PC-9 (cell line): ENCODE measurements at regions not wholly inside any gene's neighbourhood (a gene's known extent, or its start where the extent isn't known, plus 50 kb on each side); places are given as distances from the start of the nearest gene placed in this dataset.

Source experiments
- BruUV-seq: library from RNA; stranded (reverse); fragments of 400-500 nt; replicated peaks from 2 replicates; lab custom pipeline; 2021; lab: Mats Ljungman, UMichigan
- CTCF ChIA-PET: fragments of 300-600 bp; sonication (Branson Sonifier 250); formaldehyde crosslinking; loops from one replicate; lab custom pipeline; 2022; ENCODE audit warnings: antibody characterized with exemption; lab: Charles Lee
- POLR2A ChIA-PET: fragments of 300-600 bp; sonication (Branson Sonifier 250); formaldehyde crosslinking; loops from one replicate; lab custom pipeline; 2022; ENCODE audit warnings: antibody characterized with exemption; ENCODE audit not compliant: unreplicated experiment; lab: Charles Lee
- DNase-seq, 2 experiments: peaks; one replicate each; pipeline versions ENCODE4 v3.0.0 to v3.0.0-alpha.2; 2015 to 2022; ENCODE audit warnings: mixed read lengths in 1 of 2
- H2AFZ ChIP-seq: fragments of 200-600 bp; sonication (generic); 2 replicates; pipeline ENCODE4 v1.8.1; 2017; ENCODE audit warnings: antibody characterized with exemption
- H3F3A ChIP-seq: fragments of 200-600 bp; sonication (generic); 2 replicates; pipeline ENCODE4 v1.8.1; 2017; ENCODE audit warnings: antibody characterized with exemption, mild to moderate bottlenecking, low read depth; ENCODE audit not compliant: insufficient read depth
- H3K27ac ChIP-seq: fragments of 200-600 bp; sonication (generic); 2 replicates; pipeline ENCODE4 v1.6.1; 2016; ENCODE audit warnings: mixed run types
- H3K27me3 ChIP-seq: fragments of 200-600 bp; sonication (generic); 2 replicates; pipeline ENCODE4 v1.6.1; 2016; ENCODE audit warnings: low read depth, mixed run types; ENCODE audit not compliant: insufficient read depth
- H3K36me3 ChIP-seq: fragments of 200-600 bp; sonication (generic); 2 replicates; pipeline ENCODE4 v1.6.1; 2016; ENCODE audit warnings: low read depth, mixed run types
- H3K4me1 ChIP-seq: fragments of 200-600 bp; sonication (generic); replicated peaks from 2 replicates; pipeline ENCODE4 v1.6.1; 2016; ENCODE audit warnings: mixed run types; ENCODE audit not compliant: insufficient read depth
- H3K4me2 ChIP-seq: fragments of 200-600 bp; sonication (generic); 2 replicates; pipeline ENCODE4 v1.6.1; 2017; ENCODE audit warnings: mixed run types
- H3K4me3 ChIP-seq: fragments of 200-600 bp; sonication (generic); 2 replicates; pipeline ENCODE4 v1.6.1; 2016; ENCODE audit warnings: mixed run types
- H3K79me2 ChIP-seq: fragments of 200-600 bp; sonication (generic); 2 replicates; pipeline ENCODE4 v1.6.1; 2017; ENCODE audit warnings: low read depth, mixed run types
- H3K9me2 ChIP-seq: fragments of 200-600 bp; sonication (generic); 2 replicates; pipeline ENCODE4 v1.8.1; 2017; ENCODE audit warnings: mild to moderate bottlenecking; ENCODE audit not compliant: insufficient read depth
- H3K9me3 ChIP-seq: fragments of 200-600 bp; sonication (generic); 2 replicates; pipeline ENCODE4 v1.8.1; 2016; ENCODE audit warnings: low read depth; ENCODE audit not compliant: insufficient read depth
- H4K20me1 ChIP-seq: fragments of 200-600 bp; sonication (generic); 2 replicates; pipeline ENCODE4 v1.8.1; 2017; ENCODE audit not compliant: insufficient read depth
- CTCF ChIP-seq: fragments of 200-600 bp; sonication (generic); conservative IDR thresholded peaks from 2 replicates; pipeline ENCODE4 v1.6.1; 2017; ENCODE audit warnings: mixed run types, antibody characterized with exemption, mild to moderate bottlenecking, moderate library complexity
- EZH2 ChIP-seq: fragments of 200-600 bp; sonication (generic); IDR thresholded peaks from 2 replicates; pipeline ENCODE4 v1.8.0; 2017; ENCODE audit warnings: antibody characterized with exemption, low read depth
- intact Hi-C: fragments of 100-400 bp; cut with micrococcal nuclease; formaldehyde crosslinking; loops from one replicate; pipeline ENCODE4 v1.10.0; 2022; ENCODE audit not compliant: unreplicated experiment

- Histone ChIP-seq H3K27me3 (no peaks in the 10 kb centered on the region), H3K4me2 (no peak overlapping the region), H3K79me2 (no peaks in the 10 kb centered on the region), H3K9me2 (no peaks in the 10 kb centered on the region), H3K4me1 (no peaks in the 10 kb centered on the region), H3F3A (no peaks in the 10 kb centered on the region), H3K4me3 (no peak overlapping the region), H3K9me3 (no peaks in the 10 kb centered on the region), H3K36me3 (no peaks in the 10 kb centered on the region), H3K27ac (no peak overlapping the region), H2AFZ (no peak overlapping the region), H4K20me1 (no peaks in the 10 kb centered on the region)
- intact Hi-C loops: no loop called here
- no TSS peak for BruUV-seq
- no peak for DNase-seq
- POLR2A ChIA-PET: no interaction called here
- TF ChIP-seq CTCF (no peak), EZH2 (no peak)
- CTCF ChIA-PET: no interaction called here
Observed at GRCh38 chr3:19744047-19744446, 190.0 kb downstream of the EFHB start.

- intact Hi-C loops: no loop called here
- no peaks in the 10 kb centered on the region for H3K4me1 ChIP-seq
- H3K9me3 ChIP-seq: no peaks in the 10 kb centered on the region
- ChIA-PET POLR2A (no interaction called here), CTCF (no interaction called here)
- H2AFZ ChIP-seq: no peak overlapping the region
- H3K9me2 ChIP-seq: no peaks in the 10 kb centered on the region
- no peak overlapping the region for H3K4me2 ChIP-seq
- no peak for DNase-seq
- no peaks in the 10 kb centered on the region for H3K36me3 ChIP-seq
- H3F3A ChIP-seq: no peaks in the 10 kb centered on the region
- no peak overlapping the region for H3K27ac ChIP-seq
- H3K27me3 ChIP-seq: no peaks in the 10 kb centered on the region
- H3K4me3 ChIP-seq: no peak overlapping the region
- H3K79me2 ChIP-seq: no peaks in the 10 kb centered on the region
- TF ChIP-seq CTCF (no peak), EZH2 (no peak)
- BruUV-seq: no TSS peak
- no peaks in the 10 kb centered on the region for H4K20me1 ChIP-seq
Observed at GRCh38 chr3:19742935-19743334, 191.1 kb downstream of the EFHB start.

- intact Hi-C loops: no loop called here
- BruUV-seq: no TSS peak
- H3K4me2 ChIP-seq: no peak overlapping the region
- H4K20me1 ChIP-seq: no peaks in the 10 kb centered on the region
- TF ChIP-seq CTCF: no peak
- no peak for TF ChIP-seq EZH2
- no peak for DNase-seq
- no peaks in the 10 kb centered on the region for H3F3A ChIP-seq
- H3K36me3 ChIP-seq: no peaks in the 10 kb centered on the region
- H3K79me2 ChIP-seq: no peaks in the 10 kb centered on the region
- no peak overlapping the region for H3K4me3 ChIP-seq
- ChIA-PET POLR2A (no interaction called here), CTCF (no interaction called here)
- H3K9me2 ChIP-seq: no peaks in the 10 kb centered on the region
- no peak overlapping the region for H2AFZ ChIP-seq
- no peaks in the 10 kb centered on the region for H3K27me3 ChIP-seq
- no peak overlapping the region for H3K27ac ChIP-seq
- H3K4me1 ChIP-seq: no peaks in the 10 kb centered on the region
- H3K9me3 ChIP-seq: no peaks in the 10 kb centered on the region
Observed at GRCh38 chr3:19739504-19739903, 194.5 kb downstream of the EFHB start.
